ENCODE measurements at regions not wholly inside any gene's neighbourhood (a gene's known extent, or its start where the extent isn't known, plus 50 kb on each side); places are given as distances from the start of the nearest gene placed in this dataset.
"Not testable (repeated sequence)": the region's sequence is repeated elsewhere in the genome, so short reads cannot be mapped to it uniquely, and the experiment has no call there.

DNA sequence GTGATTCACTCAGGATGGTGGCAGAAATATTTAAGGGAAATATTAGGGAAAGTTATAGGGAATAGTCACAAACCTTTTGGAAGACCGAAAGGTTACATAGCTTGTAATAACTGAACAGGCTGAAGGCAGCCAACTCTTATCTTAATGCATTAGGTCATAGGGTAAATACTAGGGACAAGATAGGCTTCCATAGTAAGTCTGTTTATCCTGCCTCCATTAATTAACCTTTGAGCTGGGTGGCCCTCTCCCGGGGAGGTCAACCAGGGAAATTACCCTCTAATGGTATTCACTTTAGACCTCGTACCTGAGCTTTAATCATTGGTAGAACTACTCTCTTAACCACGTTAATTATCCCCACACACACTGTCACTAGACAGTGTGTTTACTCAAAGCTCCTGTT lies 981.8 kb downstream of the SLC16A7 start:
- no peaks in the 10 kb centered on the region for H4K20me1 ChIP-seq (ENCODE audit: insufficient read depth)
- no peaks in the 10 kb centered on the region for H3K4me1 ChIP-seq (replicated peaks; ENCODE audit: insufficient read depth)
- ChIA-PET CTCF (no interaction called here), POLR2A (ENCODE audit: unreplicated experiment) (no interaction called here)
- no peaks in the 10 kb centered on the region for H3K36me3 ChIP-seq (ENCODE audit: low read depth)
- H3F3A ChIP-seq (ENCODE audit: insufficient read depth, low read depth) = no peaks in the 10 kb centered on the region
- TF ChIP-seq, protein P1, sequence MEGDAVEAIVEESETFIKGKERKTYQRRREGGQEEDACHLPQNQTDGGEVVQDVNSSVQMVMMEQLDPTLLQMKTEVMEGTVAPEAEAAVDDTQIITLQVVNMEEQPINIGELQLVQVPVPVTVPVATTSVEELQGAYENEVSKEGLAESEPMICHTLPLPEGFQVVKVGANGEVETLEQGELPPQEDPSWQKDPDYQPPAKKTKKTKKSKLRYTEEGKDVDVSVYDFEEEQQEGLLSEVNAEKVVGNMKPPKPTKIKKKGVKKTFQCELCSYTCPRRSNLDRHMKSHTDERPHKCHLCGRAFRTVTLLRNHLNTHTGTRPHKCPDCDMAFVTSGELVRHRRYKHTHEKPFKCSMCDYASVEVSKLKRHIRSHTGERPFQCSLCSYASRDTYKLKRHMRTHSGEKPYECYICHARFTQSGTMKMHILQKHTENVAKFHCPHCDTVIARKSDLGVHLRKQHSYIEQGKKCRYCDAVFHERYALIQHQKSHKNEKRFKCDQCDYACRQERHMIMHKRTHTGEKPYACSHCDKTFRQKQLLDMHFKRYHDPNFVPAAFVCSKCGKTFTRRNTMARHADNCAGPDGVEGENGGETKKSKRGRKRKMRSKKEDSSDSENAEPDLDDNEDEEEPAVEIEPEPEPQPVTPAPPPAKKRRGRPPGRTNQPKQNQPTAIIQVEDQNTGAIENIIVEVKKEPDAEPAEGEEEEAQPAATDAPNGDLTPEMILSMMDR (conservative IDR thresholded peaks at IDR 0.05) = no peak
- no peak for TF ChIP-seq EZH2 (IDR thresholded peaks at IDR 0.05; ENCODE audit: low read depth)
- H3K79me2 ChIP-seq (ENCODE audit: low read depth) = no peaks in the 10 kb centered on the region
- H3K9me2 ChIP-seq (ENCODE audit: insufficient read depth) = no peaks in the 10 kb centered on the region
- H3K27ac ChIP-seq = no peak overlapping the region
- no peak for DNase-seq
- intact Hi-C loops (cut with micrococcal nuclease; ENCODE audit: unreplicated experiment) = no loop called here
- no TSS peak for BruUV-seq (replicated peaks)
- no peak overlapping the region for H2AFZ ChIP-seq
- no peaks in the 10 kb centered on the region for H3K27me3 ChIP-seq (ENCODE audit: insufficient read depth, low read depth)
- H3K4me3 ChIP-seq = no peak overlapping the region
- H3K4me2 ChIP-seq = no peak overlapping the region
- H3K9me3 ChIP-seq (ENCODE audit: insufficient read depth, low read depth) = no peaks in the 10 kb centered on the region

DNA sequence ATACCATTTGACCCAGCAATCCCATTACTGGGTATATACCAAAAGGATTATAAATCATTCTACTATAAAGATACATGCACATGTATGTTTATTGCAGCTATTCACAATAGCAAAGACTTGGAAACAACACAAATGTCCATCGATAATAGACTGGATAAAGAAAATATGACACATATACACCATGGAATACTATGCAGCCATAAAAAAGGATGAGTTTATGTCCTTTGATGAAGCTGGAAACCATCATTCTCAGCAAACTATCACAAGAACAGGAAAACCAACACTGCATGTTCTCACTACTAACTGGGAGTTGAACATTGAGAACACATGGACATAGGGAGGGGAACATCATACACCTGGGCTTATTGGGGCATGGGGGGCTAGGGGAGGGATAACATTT lies 991.8 kb downstream of the SLC16A7 start:
- H3K4me2 ChIP-seq; H3K4me1 ChIP-seq (replicated peaks; ENCODE audit: insufficient read depth); H3K79me2 ChIP-seq (ENCODE audit: low read depth); H3K4me3 ChIP-seq; CTCF ChIA-PET; H3K27me3 ChIP-seq (ENCODE audit: insufficient read depth, low read depth); H3K9me2 ChIP-seq (ENCODE audit: insufficient read depth); BruUV-seq (replicated peaks); H3K36me3 ChIP-seq (ENCODE audit: low read depth); H2AFZ ChIP-seq; DNase-seq; H4K20me1 ChIP-seq (ENCODE audit: insufficient read depth); H3F3A ChIP-seq (ENCODE audit: insufficient read depth, low read depth); intact Hi-C loops (cut with micrococcal nuclease; ENCODE audit: unreplicated experiment); H3K9me3 ChIP-seq (ENCODE audit: insufficient read depth, low read depth); H3K27ac ChIP-seq; POLR2A ChIA-PET (ENCODE audit: unreplicated experiment): not testable (repeated sequence)

DNA sequence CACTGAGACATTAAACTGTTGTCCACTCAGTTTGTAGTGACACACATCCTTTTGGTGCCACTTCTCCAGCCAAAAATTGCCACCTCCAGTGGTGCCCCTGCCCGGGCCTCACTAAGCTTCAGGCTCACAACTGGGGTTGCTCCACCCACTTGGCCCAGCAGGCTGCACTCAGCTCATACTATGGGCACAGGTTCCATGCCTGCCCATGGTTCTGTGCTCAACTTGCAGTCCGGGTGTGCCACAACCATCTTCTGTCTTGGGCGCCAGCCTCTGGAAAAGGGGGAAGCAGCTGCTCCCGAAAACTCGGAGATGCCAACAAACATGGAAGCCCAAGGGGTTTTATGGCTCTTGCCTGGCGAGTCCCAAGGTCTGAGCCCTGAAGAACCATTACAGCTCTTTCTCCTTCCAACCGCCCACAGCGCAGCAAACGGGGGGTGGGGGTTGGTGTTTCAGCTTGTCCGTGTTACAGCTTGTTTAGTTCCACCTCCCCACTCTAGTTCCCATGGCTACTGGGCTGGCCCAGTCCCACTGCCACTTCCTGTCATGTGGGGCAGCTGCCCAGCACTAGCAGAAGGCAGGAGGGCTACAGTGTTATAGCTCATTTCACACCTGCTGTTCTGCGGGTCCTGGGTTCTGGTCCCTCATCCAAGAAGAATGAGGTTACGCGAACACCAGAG lies 998.3 kb downstream of the SLC16A7 start:
- Histone ChIP-seq H3K4me3 (no peak overlapping the region), H3K27me3 (ENCODE audit: insufficient read depth, low read depth) (no peaks in the 10 kb centered on the region), H3K4me1 (replicated peaks; ENCODE audit: insufficient read depth) (no peaks in the 10 kb centered on the region), H3K4me2 (no peak overlapping the region), H3K79me2 (ENCODE audit: low read depth) (no peaks in the 10 kb centered on the region), H3K9me2 (ENCODE audit: insufficient read depth) (no peaks in the 10 kb centered on the region), H4K20me1 (ENCODE audit: insufficient read depth) (no peaks in the 10 kb centered on the region), H3K36me3 (ENCODE audit: low read depth) (no peaks in the 10 kb centered on the region), H3F3A (ENCODE audit: insufficient read depth, low read depth) (no peaks in the 10 kb centered on the region), H3K27ac (no peak overlapping the region), H3K9me3 (ENCODE audit: insufficient read depth, low read depth) (peaks cover 4% of the 10 kb centered on the region; the same call in 1 of the 2 replicates), H2AFZ (no peak overlapping the region)
- POLR2A ChIA-PET (ENCODE audit: unreplicated experiment) = no interaction called here
- BruUV-seq (replicated peaks) = no TSS peak
- no peak for TF ChIP-seq EZH2 (IDR thresholded peaks at IDR 0.05; ENCODE audit: low read depth)
- TF ChIP-seq, protein P1 (conservative IDR thresholded peaks at IDR 0.05) = no peak
- DNase-seq = no peak
- CTCF ChIA-PET = no interaction called here
- intact Hi-C loops (cut with micrococcal nuclease; ENCODE audit: unreplicated experiment) = no loop called here

DNA sequence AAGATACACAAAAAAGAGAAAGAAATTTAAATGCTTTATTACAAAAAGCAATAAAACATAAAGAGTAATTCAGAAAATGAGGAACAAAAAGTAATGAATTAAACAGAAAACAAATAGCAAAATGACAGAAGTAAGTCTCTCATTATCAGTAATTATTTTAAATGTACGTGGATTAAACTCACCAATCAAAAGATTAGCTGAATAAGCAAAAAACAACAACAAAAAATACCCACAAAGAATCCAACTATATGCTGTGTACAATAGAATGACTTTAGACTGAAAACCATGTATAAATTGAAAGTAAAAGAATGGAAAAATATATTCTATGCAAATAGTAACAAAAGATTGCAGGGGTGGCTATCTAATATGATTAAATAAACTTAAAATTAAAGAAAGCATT lies 1006.8 kb downstream of the SLC16A7 start:
- Histone ChIP-seq H3K27ac (no peak overlapping the region), H3K27me3 (ENCODE audit: insufficient read depth, low read depth) (no peaks in the 10 kb centered on the region), H3F3A (ENCODE audit: insufficient read depth, low read depth) (no peaks in the 10 kb centered on the region), H3K9me3 (ENCODE audit: insufficient read depth, low read depth) (no peaks in the 10 kb centered on the region), H3K9me2 (ENCODE audit: insufficient read depth) (no peaks in the 10 kb centered on the region), H3K79me2 (ENCODE audit: low read depth) (no peaks in the 10 kb centered on the region), H3K4me3 (no peak overlapping the region), H4K20me1 (ENCODE audit: insufficient read depth) (no peaks in the 10 kb centered on the region), H2AFZ (no peak overlapping the region), H3K36me3 (ENCODE audit: low read depth) (no peaks in the 10 kb centered on the region), H3K4me2 (no peak overlapping the region), H3K4me1 (replicated peaks; ENCODE audit: insufficient read depth) (no peaks in the 10 kb centered on the region)
- ChIA-PET POLR2A (ENCODE audit: unreplicated experiment) (no interaction called here), CTCF (no interaction called here)
- intact Hi-C loops (cut with micrococcal nuclease; ENCODE audit: unreplicated experiment) = no loop called here
- no TSS peak for BruUV-seq (replicated peaks)
- no peak for DNase-seq
- no peak for TF ChIP-seq EZH2 (IDR thresholded peaks at IDR 0.05; ENCODE audit: low read depth)
- TF ChIP-seq, protein P1 (conservative IDR thresholded peaks at IDR 0.05) = no peak

DNA sequence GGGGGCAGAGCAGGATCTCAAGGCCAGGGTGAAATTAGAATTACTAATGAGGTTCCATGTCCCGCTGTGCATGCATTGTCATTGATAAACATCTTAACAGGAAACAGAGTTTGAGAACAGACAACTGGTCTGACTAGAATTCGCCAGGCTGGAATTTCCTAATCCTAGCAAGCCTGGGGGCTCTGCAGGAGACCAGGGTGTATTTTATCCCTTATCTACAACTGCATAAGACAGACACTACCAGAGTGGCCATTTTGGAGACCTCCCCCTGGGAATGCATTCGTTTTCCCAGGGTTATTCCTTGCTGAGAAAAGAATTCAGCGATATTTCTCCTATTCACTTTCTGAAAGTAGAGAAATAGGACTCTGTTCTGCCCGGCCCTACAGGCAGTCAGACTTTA lies 1007.6 kb downstream of the SLC16A7 start:
- intact Hi-C loops (cut with micrococcal nuclease; ENCODE audit: unreplicated experiment); H3K9me3 ChIP-seq (ENCODE audit: insufficient read depth, low read depth); H3K27ac ChIP-seq; H3K4me2 ChIP-seq; H2AFZ ChIP-seq; H3F3A ChIP-seq (ENCODE audit: insufficient read depth, low read depth); DNase-seq; BruUV-seq (replicated peaks); POLR2A ChIA-PET (ENCODE audit: unreplicated experiment); H3K27me3 ChIP-seq (ENCODE audit: insufficient read depth, low read depth); H3K79me2 ChIP-seq (ENCODE audit: low read depth); H3K36me3 ChIP-seq (ENCODE audit: low read depth); H4K20me1 ChIP-seq (ENCODE audit: insufficient read depth); H3K9me2 ChIP-seq (ENCODE audit: insufficient read depth); H3K4me3 ChIP-seq; H3K4me1 ChIP-seq (replicated peaks; ENCODE audit: insufficient read depth); CTCF ChIA-PET: not testable (repeated sequence)
